ENCODE measurements at regions not wholly inside any gene's neighbourhood (a gene's known extent, or its start where the extent isn't known, plus 50 kb on each side); places are given as distances from the start of the nearest gene placed in this dataset.

- TF ChIP-seq SUZ12 (IDR thresholded peaks at IDR 0.05) (no peak), HDGF (IDR thresholded peaks at IDR 0.05; ENCODE audit: borderline replicate concordance) (no peak), L3MBTL2 (conservative IDR thresholded peaks at IDR 0.05) (no peak), SP1 (IDR thresholded peaks at IDR 0.05) (no peak), ZNF384 (IDR thresholded peaks at IDR 0.05) (no peak), TARDBP (IDR thresholded peaks at IDR 0.05) (no peak), LEF1 (IDR thresholded peaks at IDR 0.05; ENCODE audit: borderline replicate concordance) (no peak), FOXK2 (IDR thresholded peaks at IDR 0.05) (no peak), NFRKB (IDR thresholded peaks at IDR 0.05) (no peak), CTBP1 (IDR thresholded peaks at IDR 0.05; ENCODE audit: borderline replicate concordance) (no peak), FOXM1 (IDR thresholded peaks at IDR 0.05; ENCODE audit: borderline replicate concordance) (no peak), PKNOX1 (IDR thresholded peaks at IDR 0.05) (no peak), ELF4 (IDR thresholded peaks at IDR 0.05) (no peak)
Measured at GRCh38 chr15:60191821-60192220, 187.7 kb downstream of the FOXB1 start.
